ENCODE measurements at regions not wholly inside any gene's neighbourhood (a gene's known extent, or its start where the extent isn't known, plus 50 kb on each side); places are given as distances from the start of the nearest gene placed in this dataset.

GRCh38 chr13:106623799-106624460, 56.0 kb upstream of the ARGLU1 start:
- DNase-seq = no peak

GRCh38 chr13:106621833-106622232, 53.9 kb upstream of the ARGLU1 start:
- no peak for DNase-seq

- DNase-seq = peak; percentile 13
Observed at GRCh38 chr13:106619688-106620555, 52.0 kb upstream of the ARGLU1 start.

All from NCI-H2029 treated with DMSO at 0.1 percent for 48 hours (cell line).